ENCODE measurements at regions not wholly inside any gene's neighbourhood (a gene's known extent, or its start where the extent isn't known, plus 50 kb on each side); places are given as distances from the start of the nearest gene placed in this dataset.

DNA sequence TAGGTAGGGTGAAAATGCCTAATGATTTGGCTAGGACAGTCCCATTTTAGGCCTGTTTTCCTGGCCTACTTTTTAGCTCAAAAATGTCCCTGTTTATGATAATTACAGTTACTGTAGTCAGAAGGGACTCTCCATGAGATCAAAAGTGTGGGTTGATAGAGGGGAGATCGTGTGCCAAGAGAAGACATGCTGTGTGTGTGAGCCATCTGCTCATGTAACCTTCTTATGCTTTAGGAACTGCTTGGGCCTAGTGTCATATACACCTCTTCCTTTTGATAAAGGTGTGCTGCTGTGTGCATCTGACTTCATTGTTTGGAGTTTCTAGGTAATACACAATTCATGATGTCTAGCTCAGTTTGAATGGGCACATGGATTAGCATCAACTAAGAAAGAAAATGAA lies 786.5 kb downstream of the PDCD6IP start:
- no peak for TF ChIP-seq POLR2A (IDR thresholded peaks at IDR 0.05)
- TF ChIP-seq, protein P1, sequence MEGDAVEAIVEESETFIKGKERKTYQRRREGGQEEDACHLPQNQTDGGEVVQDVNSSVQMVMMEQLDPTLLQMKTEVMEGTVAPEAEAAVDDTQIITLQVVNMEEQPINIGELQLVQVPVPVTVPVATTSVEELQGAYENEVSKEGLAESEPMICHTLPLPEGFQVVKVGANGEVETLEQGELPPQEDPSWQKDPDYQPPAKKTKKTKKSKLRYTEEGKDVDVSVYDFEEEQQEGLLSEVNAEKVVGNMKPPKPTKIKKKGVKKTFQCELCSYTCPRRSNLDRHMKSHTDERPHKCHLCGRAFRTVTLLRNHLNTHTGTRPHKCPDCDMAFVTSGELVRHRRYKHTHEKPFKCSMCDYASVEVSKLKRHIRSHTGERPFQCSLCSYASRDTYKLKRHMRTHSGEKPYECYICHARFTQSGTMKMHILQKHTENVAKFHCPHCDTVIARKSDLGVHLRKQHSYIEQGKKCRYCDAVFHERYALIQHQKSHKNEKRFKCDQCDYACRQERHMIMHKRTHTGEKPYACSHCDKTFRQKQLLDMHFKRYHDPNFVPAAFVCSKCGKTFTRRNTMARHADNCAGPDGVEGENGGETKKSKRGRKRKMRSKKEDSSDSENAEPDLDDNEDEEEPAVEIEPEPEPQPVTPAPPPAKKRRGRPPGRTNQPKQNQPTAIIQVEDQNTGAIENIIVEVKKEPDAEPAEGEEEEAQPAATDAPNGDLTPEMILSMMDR (IDR thresholded peaks at IDR 0.05) = no peak

All from Peyer's patch (tissue), 4 donors.